OCI-LY7 (cell line): ENCODE measurements at regions not wholly inside any gene's neighbourhood (a gene's known extent, or its start where the extent isn't known, plus 50 kb on each side); places are given as distances from the start of the nearest gene placed in this dataset.

ENCODE experiments used
- BruUV-seq: library from RNA; stranded (reverse); fragments of 400-500 nt; replicated peaks from 2 replicates; lab custom pipeline; 2021; lab: Mats Ljungman, UMichigan
- CTCF ChIA-PET: fragments of 300-600 bp; sonication (Branson Sonifier 250); formaldehyde crosslinking; loops from one replicate; lab custom pipeline; 2022; ENCODE audit warnings: antibody characterized with exemption; ENCODE audit not compliant: unreplicated experiment; lab: Charles Lee
- POLR2A ChIA-PET: fragments of 300-600 bp; sonication (Branson Sonifier 250); formaldehyde crosslinking; loops from one replicate; lab custom pipeline; 2022; ENCODE audit warnings: antibody characterized with exemption; lab: Charles Lee
- DNase-seq: peaks from one replicate; pipeline ENCODE4 v3.0.0-alpha.2; 2015; ENCODE audit warnings: low spot score
- H2AFZ ChIP-seq: fragments of 200-600 bp; sonication (generic), shearing (Covaris generic); 2 replicates; pipeline ENCODE4 v1.6.1; 2014; ENCODE audit warnings: mild to moderate bottlenecking, antibody characterized with exemption, low read length, moderate library complexity
- H3K27ac ChIP-seq: fragments of 200-600 bp; sonication (generic); 2 replicates; pipeline ENCODE4 v1.5.1; 2014; ENCODE audit warnings: mixed run types, low read depth, mild to moderate bottlenecking, moderate library complexity, low read length, inconsistent platforms; ENCODE audit not compliant: poor library complexity, severe bottlenecking
- H3K36me3 ChIP-seq: fragments of 200-600 bp; sonication (generic); 2 replicates; pipeline ENCODE4 v1.6.1; 2014; ENCODE audit warnings: mild to moderate bottlenecking, antibody characterized with exemption, low read length, moderate library complexity, mixed read lengths; ENCODE audit not compliant: insufficient read depth
- H3K4me1 ChIP-seq: fragments of 200-600 bp; sonication (generic); 2 replicates; pipeline ENCODE4 v1.5.1; 2014; ENCODE audit warnings: mild to moderate bottlenecking, low read length; ENCODE audit not compliant: insufficient read depth, poor library complexity, severe bottlenecking
- H3K4me2 ChIP-seq: fragments of 200-600 bp; sonication (generic); 2 replicates; pipeline ENCODE4 v1.6.1; 2014; ENCODE audit warnings: mild to moderate bottlenecking, low read length
- H3K4me3 ChIP-seq: fragments of 200-600 bp; sonication (generic); 2 replicates; pipeline ENCODE4 v1.5.1; 2014; ENCODE audit warnings: mild to moderate bottlenecking, low read depth, low read length; ENCODE audit not compliant: poor library complexity, severe bottlenecking
- H3K79me2 ChIP-seq: fragments of 200-600 bp; sonication (generic); 2 replicates; pipeline ENCODE4 v1.6.1; 2016; ENCODE audit warnings: low read depth, mild to moderate bottlenecking, low read length, moderate library complexity, mixed read lengths; ENCODE audit not compliant: insufficient read depth
- H3K9me2 ChIP-seq: fragments of 200-600 bp; sonication (generic); 2 replicates; pipeline ENCODE4 v1.6.1; 2016; ENCODE audit warnings: mild to moderate bottlenecking, low read length, mixed read lengths; ENCODE audit not compliant: insufficient read depth
- H3K9me3 ChIP-seq: fragments of 200-600 bp; sonication (generic); 2 replicates; pipeline ENCODE4 v1.6.1; 2014; ENCODE audit warnings: mild to moderate bottlenecking, mixed run types, low read length, mixed read lengths
- H4K20me1 ChIP-seq: fragments of 200-600 bp; sonication (generic); 2 replicates; pipeline ENCODE4 v1.6.1; 2014; ENCODE audit warnings: mild to moderate bottlenecking, antibody characterized with exemption, low read length, moderate library complexity, mixed read lengths; ENCODE audit not compliant: insufficient read depth
- CTCF ChIP-seq: fragments of 200-600 bp; sonication (generic); conservative IDR thresholded peaks from 2 replicates; pipeline ENCODE4 v1.5.1; 2014; ENCODE audit warnings: mild to moderate bottlenecking, antibody characterized with exemption, low read length, moderate library complexity, mixed read lengths
- EZH2phosphoT487 ChIP-seq: fragments of 200-600 bp; sonication (generic); IDR thresholded peaks from 2 replicates; pipeline ENCODE4 v1.6.1; 2018; ENCODE audit warnings: low read depth, borderline replicate concordance, mild to moderate bottlenecking, mixed run types, antibody characterized with exemption, low read length, moderate library complexity, mixed read lengths
- intact Hi-C: fragments of 100-400 bp; cut with micrococcal nuclease; formaldehyde crosslinking; loops from one replicate; pipeline ENCODE4 v1.10.0; 2022; ENCODE audit not compliant: unreplicated experiment

- no peak for DNase-seq
- H3K9me2 ChIP-seq: no peaks in the 10 kb centered on the region
- intact Hi-C loops: no loop called here
- H3K27ac ChIP-seq: no peak overlapping the region
- no peaks in the 10 kb centered on the region for H3K79me2 ChIP-seq
- no peak overlapping the region for H3K4me2 ChIP-seq
- TF ChIP-seq CTCF: no peak
- no peak for TF ChIP-seq EZH2phosphoT487
- no peaks in the 10 kb centered on the region for H3K9me3 ChIP-seq
- H3K4me1 ChIP-seq: peaks cover 6% of the 10 kb centered on the region
- no peaks in the 10 kb centered on the region for H4K20me1 ChIP-seq
- H3K4me3 ChIP-seq: no peak overlapping the region
- no TSS peak for BruUV-seq
- H2AFZ ChIP-seq: no peak overlapping the region
- H3K36me3 ChIP-seq: no peaks in the 10 kb centered on the region
- POLR2A ChIA-PET: interaction anchor here (0.5 to 1.0 kb wide), 4 partner anchors 39 to 848 kb away, joined by 3 to 4 read pairs (median 3); no protein-coding TSS in a partner anchor
- CTCF ChIA-PET: interaction anchor here (1.2 to 1.9 kb wide), 2 partner anchors 23 to 459 kb away, joined by 3 to 5 read pairs; no protein-coding TSS in a partner anchor
Measured at GRCh38 chr2:37854676-37855282, 70.3 kb upstream of the RMDN2 start.

GRCh38 chr2:37855283-37856041 is 69.6 kb upstream of the RMDN2 start:
- Histone ChIP-seq H3K36me3 (no peaks in the 10 kb centered on the region), H3K4me1 (peaks cover 6% of the 10 kb centered on the region), H3K4me2 (no peak overlapping the region), H2AFZ (no peak overlapping the region), H3K9me3 (no peaks in the 10 kb centered on the region), H3K4me3 (no peak overlapping the region), H3K79me2 (no peaks in the 10 kb centered on the region), H3K27ac (no peak overlapping the region), H3K9me2 (no peaks in the 10 kb centered on the region), H4K20me1 (no peaks in the 10 kb centered on the region)
- intact Hi-C loops: no loop called here
- CTCF ChIA-PET: interaction anchor here (0.6 to 1.9 kb wide), 3 partner anchors 11 to 459 kb away, joined by 3 to 5 read pairs (median 3); no protein-coding TSS in a partner anchor
- POLR2A ChIA-PET: interaction anchor here (0.5 to 1.0 kb wide), 2 partner anchors 40 to 382 kb away, joined by 3 read pairs; no protein-coding TSS in a partner anchor
- TF ChIP-seq EZH2phosphoT487: no peak
- no peak for TF ChIP-seq CTCF
- no peak for DNase-seq
- BruUV-seq: no TSS peak
